Hematopoietic multipotent progenitor cell treated with erythropoietin and hydrocortisone succinate and interleukin-3 and kit ligand, for 4 days (in vitro differentiated cells): ENCODE measurements at regions not wholly inside any gene's neighbourhood (a gene's known extent, or its start where the extent isn't known, plus 50 kb on each side); places are given as distances from the start of the nearest gene placed in this dataset.
"Not testable (repeated sequence)": the region's sequence is repeated elsewhere in the genome, so short reads cannot be mapped to it uniquely, and the experiment has no call there.

Source experiments
- DNase-seq: peaks from one replicate; pipeline ENCODE4 v3.0.0-alpha.2; 2015

GRCh38 chr1:73842436-73842835 is 355.5 kb downstream of the LRRIQ3 start:
- no peak for DNase-seq

- peak; percentile 27 for DNase-seq
Observed at GRCh38 chr1:73839922-73840321, 358.1 kb downstream of the LRRIQ3 start.

DNA sequence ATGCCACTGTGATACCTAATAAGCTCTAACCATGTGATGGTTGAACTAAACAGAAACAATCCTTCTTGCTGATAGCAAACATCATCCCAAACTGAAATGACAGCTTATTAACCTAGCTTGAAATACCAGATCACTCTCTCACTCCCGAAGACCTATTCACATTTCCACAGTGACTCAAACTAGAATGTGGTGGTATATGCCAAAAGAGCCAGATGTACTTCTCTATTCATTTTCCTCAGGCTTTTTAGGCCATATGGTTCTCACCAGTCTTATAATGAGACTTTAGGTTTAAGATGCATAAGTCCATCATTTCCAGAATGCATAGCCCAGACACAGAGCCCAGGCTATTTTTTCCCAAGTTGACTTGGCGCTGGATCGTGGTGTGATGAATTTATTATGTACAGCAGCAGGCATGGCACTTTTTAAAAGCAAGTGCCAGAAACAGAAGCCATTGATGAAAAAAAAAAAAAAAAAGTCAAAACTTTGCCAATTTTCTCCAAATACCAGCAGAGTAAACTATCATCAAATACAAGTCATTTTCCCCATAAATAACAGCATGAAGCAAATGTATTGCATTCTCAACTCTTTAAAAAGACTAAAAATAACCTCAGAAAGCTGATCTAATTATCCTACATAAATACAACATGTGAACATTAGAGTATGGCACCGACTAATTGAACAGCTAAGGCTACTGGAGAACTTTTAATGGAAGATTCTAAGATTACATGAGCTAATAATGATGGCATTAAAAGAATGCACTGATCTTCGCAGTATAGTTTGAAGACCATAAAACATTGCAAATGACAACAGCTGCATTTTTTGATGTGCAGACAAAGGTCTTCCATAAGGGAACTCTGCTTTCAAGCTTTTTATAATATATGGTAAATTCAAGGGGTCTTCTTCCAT is 365.4 kb downstream of the LRRIQ3 start:
- no peak for DNase-seq

DNA sequence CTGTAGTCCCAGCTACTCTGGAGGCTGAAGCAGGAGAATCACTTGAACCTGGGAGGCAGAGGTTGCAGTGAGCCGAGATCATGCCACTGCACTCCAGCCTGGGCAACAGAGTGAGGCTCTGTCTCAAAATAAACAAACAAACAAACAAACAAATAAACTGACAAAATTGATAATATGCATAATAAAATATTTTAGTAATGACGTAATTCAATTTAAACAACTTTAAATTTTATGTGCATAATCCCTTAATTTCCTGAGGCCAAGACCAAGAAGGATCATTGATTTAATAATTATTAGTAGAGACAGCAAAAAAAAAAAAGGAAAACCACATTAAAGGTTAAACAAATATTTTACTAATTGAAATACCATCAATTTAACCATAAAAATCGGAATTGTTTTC is 370.7 kb downstream of the LRRIQ3 start:
- DNase-seq, result not testable (repeated sequence)

- no peak for DNase-seq
Observed at GRCh38 chr1:73824065-73824464, 373.9 kb downstream of the LRRIQ3 start.

DNA sequence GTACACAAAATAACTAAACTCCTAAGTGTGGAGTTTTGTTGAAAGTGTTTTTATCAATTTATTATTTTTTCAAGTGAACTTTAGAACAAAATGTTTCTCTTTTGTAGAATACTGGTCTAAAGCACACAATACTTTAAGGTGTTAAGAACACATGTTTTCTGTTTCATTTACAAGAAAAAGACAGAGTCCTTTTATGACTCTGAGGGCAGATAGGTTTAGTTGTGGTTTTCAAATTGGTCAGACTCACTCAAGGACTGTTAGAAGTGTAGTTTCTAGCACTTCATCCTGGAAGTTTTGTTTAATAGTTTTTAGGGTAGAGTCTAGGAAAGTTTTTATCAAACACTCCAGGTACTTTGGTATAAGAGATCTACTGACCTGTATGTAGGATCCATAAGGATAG is 376.5 kb downstream of the LRRIQ3 start:
- no peak for DNase-seq

- no peak for DNase-seq
Observed at GRCh38 chr1:73820843-73821242, 377.1 kb downstream of the LRRIQ3 start.

DNA sequence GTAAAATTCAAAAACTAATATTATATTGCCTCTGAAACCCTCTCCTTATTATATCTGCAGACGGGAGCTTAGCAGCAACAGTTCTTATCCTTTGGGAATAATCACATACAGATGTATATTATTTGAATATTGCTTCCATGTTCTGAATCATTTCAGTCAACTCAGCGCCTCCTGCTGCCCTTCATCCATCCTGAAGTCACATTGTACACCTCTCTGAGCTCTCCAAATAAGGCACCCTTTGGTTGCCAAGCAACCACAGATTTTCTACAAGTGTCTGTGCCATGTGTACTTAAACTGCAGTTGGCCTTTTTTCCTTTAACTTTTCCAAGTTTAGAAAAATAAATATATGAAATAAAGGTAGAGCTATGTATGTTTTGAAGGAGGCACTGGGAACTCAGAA is 384.3 kb downstream of the LRRIQ3 start:
- DNase-seq, result no peak

- DNase-seq, result no peak
Observed at GRCh38 chr1:73813236-73813635, 384.7 kb downstream of the LRRIQ3 start.

- DNase-seq, result no peak
Observed at GRCh38 chr1:73811798-73812197, 386.2 kb downstream of the LRRIQ3 start.

- no peak for DNase-seq
Observed at GRCh38 chr1:73804935-73805334, 393.0 kb downstream of the LRRIQ3 start.

DNA sequence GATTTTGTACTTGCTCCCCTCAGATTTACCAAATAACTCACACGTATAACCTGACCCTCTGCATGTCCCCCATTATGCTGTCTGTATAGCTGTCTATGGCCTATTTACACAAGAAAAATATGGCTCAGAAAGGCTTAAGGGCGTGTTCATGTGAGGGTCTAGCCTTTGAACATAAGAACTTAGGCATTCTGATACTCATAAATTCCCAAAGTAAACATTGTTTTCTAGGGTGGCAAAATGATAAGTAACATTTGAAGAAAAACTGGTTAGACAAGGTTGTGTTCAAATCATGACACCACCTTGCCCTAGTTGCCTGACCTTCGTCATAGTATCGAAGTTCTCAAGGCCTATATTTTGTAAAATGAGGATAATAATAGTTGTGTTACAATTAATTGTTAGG is 394.6 kb downstream of the LRRIQ3 start:
- DNase-seq, result no peak

DNA sequence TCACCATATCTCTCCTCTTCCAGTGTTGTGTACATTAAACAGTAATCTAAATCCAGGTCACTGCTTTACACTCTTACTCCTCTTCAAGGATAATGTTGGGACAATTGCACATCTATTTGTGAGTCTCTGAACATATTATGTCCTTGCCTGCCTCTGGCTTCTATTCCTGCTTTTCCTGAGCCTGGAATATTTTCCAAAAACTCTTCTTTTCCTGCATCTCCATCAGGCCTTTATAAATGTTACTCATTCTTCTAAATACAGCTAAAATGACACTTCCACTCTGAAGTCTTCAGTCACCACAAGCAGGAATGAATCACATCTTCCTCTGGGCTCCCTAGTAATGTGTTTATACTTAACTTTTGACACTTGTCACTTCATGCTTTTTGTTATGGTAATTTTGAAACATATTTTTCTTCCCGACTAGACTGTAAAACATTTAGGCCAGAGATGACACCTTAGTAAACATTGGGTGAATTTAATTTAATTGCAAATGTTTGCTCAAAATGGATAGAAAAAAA is 396.0 kb downstream of the LRRIQ3 start:
- no peak for DNase-seq

- DNase-seq, result no peak
Observed at GRCh38 chr1:73800376-73800775, 397.6 kb downstream of the LRRIQ3 start.

- DNase-seq, result no peak
Observed at GRCh38 chr1:73789965-73790364, 408.0 kb downstream of the LRRIQ3 start.

- DNase-seq, result no peak
Observed at GRCh38 chr1:73784026-73784425, 413.9 kb downstream of the LRRIQ3 start.

- no peak for DNase-seq
Observed at GRCh38 chr1:73783352-73783751, 414.6 kb downstream of the LRRIQ3 start.

GRCh38 chr1:73782901-73783300 is 415.1 kb downstream of the LRRIQ3 start:
- DNase-seq, result no peak

DNA sequence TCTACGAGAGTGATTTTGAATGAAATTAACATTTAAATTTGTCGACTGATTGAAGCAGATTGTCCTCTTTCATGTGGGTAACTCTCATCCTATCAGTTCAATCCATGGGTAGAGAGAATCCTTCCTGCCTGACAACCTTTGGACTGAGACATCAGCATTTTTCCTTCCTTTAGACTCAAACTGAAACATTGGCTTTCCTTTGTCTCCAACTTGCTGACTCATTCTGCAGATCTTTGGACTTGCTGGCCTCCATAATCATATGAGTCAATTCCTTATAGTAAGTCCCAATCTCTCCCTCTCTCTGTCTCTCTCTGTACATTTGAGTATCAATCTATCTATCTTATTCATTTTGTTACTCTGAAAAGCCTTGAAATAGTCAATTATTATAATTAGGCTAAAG is 416.7 kb downstream of the LRRIQ3 start:
- no peak for DNase-seq

- no peak for DNase-seq
Observed at GRCh38 chr1:73778471-73778870, 419.5 kb downstream of the LRRIQ3 start.

GRCh38 chr1:73775896-73776295 is 422.1 kb downstream of the LRRIQ3 start:
- DNase-seq, result no peak

- DNase-seq, result no peak
Observed at GRCh38 chr1:73772941-73773340, 425.0 kb downstream of the LRRIQ3 start.

GRCh38 chr1:73771396-73771795 is 426.6 kb downstream of the LRRIQ3 start:
- no peak for DNase-seq

DNA sequence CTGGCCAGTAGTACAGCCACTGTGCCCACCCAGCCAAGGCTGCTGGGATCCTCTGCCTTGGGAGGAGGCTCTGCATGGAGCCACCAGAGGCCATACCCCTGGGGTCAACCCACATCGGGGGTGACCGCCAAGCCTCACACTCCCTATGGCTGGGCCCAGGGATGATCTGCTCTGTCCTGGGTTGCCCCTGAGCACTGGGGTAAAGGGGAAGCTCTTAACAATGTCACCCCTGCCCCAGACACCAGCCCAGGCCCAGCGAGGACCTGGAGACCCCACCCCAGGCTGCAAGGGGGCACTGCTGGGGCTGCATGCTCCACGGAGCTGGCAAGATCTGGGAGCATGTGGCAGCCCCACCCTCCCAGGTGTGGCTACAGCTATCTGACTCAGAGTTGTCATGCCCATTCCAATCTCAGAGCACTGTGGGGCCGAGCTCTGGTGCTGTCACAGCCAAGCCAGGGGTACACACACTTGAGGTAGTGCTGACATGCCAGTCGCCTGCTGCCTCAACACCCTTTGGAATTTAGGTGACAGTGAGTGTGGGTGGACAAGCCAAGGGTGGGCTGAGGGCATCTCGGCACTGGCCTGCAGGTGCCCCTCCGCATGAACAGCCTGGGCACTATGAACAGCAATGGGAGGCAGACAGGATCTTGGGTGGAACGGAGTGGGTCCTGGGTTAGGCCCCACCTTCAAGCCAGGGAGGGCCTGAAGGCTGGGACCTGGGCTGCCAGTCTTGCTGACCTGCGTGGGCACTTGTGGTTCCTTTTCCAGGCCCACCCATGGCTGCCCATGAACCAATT is 427.7 kb downstream of the LRRIQ3 start:
- no peak for DNase-seq
